ENCODE measurements at regions not wholly inside any gene's neighbourhood (a gene's known extent, or its start where the extent isn't known, plus 50 kb on each side); places are given as distances from the start of the nearest gene placed in this dataset.

DNA sequence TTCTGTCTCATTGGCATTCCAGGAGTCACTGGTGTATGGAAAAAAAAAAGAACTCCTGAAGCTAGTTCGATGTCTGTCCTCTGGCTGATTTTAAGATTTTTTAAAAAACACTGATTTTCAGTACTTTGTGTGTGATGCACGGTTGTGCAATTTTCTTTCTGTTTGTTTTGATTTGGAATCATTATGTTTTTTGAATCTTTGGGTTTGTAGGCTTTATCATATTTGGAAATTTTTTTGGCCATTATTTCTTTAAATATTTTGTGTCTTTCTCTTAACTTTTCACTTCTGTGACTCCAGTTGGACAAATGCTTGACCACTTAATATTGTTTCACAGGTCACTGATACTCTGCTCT is 327.2 kb downstream of the BCKDHB start:
- no peak for TF ChIP-seq EZH2 (IDR thresholded peaks at IDR 0.05; ENCODE audit: borderline replicate concordance, insufficient read depth, low read length, poor library complexity, severe bottlenecking)
- no peak for TF ChIP-seq CTCF (IDR thresholded peaks at IDR 0.05; ENCODE audit: poor library complexity, severe bottlenecking)
- TF ChIP-seq TAF1 (IDR thresholded peaks at IDR 0.05; ENCODE audit: low read depth) = no peak
- TF ChIP-seq EP300 (conservative IDR thresholded peaks at IDR 0.05; ENCODE audit: poor library complexity, severe bottlenecking) = no peak
- no peak for TF ChIP-seq RAD21 (conservative IDR thresholded peaks at IDR 0.05)
- no peak for TF ChIP-seq SMC3 (conservative IDR thresholded peaks at IDR 0.05; ENCODE audit: poor library complexity)
- TF ChIP-seq, protein P1, sequence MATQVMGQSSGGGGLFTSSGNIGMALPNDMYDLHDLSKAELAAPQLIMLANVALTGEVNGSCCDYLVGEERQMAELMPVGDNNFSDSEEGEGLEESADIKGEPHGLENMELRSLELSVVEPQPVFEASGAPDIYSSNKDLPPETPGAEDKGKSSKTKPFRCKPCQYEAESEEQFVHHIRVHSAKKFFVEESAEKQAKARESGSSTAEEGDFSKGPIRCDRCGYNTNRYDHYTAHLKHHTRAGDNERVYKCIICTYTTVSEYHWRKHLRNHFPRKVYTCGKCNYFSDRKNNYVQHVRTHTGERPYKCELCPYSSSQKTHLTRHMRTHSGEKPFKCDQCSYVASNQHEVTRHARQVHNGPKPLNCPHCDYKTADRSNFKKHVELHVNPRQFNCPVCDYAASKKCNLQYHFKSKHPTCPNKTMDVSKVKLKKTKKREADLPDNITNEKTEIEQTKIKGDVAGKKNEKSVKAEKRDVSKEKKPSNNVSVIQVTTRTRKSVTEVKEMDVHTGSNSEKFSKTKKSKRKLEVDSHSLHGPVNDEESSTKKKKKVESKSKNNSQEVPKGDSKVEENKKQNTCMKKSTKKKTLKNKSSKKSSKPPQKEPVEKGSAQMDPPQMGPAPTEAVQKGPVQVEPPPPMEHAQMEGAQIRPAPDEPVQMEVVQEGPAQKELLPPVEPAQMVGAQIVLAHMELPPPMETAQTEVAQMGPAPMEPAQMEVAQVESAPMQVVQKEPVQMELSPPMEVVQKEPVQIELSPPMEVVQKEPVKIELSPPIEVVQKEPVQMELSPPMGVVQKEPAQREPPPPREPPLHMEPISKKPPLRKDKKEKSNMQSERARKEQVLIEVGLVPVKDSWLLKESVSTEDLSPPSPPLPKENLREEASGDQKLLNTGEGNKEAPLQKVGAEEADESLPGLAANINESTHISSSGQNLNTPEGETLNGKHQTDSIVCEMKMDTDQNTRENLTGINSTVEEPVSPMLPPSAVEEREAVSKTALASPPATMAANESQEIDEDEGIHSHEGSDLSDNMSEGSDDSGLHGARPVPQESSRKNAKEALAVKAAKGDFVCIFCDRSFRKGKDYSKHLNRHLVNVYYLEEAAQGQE (IDR thresholded peaks at IDR 0.05; ENCODE audit: borderline replicate concordance) = no peak
- no peak for TF ChIP-seq MXI1 (conservative IDR thresholded peaks at IDR 0.05; ENCODE audit: poor library complexity, severe bottlenecking)

GRCh38 chr6:80433010-80433672 is 326.7 kb downstream of the BCKDHB start:
- no peaks in the 10 kb centered on the region for H3K27me3 ChIP-seq (ENCODE audit: insufficient read depth, low read depth, low read length)
- H2AFZ ChIP-seq (ENCODE audit: low read depth, low read length) = no peak overlapping the region
- no peaks in the 10 kb centered on the region for H3K36me3 ChIP-seq (ENCODE audit: insufficient read depth, low read length)
- no peaks in the 10 kb centered on the region for H3K9me3 ChIP-seq (ENCODE audit: low read length)
- no peaks in the 10 kb centered on the region for H4K20me1 ChIP-seq (ENCODE audit: insufficient read depth)
- H3F3A ChIP-seq (ENCODE audit: insufficient read depth, low read length, poor library complexity, severe bottlenecking) = no peaks in the 10 kb centered on the region
- H3K9me2 ChIP-seq (ENCODE audit: insufficient read depth, low read length) = no peaks in the 10 kb centered on the region
- H3K27ac ChIP-seq (ENCODE audit: low read length) = no peak overlapping the region
- no peak overlapping the region for H3K4me2 ChIP-seq (ENCODE audit: low read length)
- H3K4me3 ChIP-seq (ENCODE audit: low read length) = no peak overlapping the region
- H3K79me2 ChIP-seq (replicated peaks; ENCODE audit: insufficient read depth, low read length) = no peaks in the 10 kb centered on the region
- H3K9ac ChIP-seq (ENCODE audit: low read length) = no peak overlapping the region
- TF ChIP-seq MXI1 (conservative IDR thresholded peaks at IDR 0.05; ENCODE audit: poor library complexity, severe bottlenecking) (no peak), EP300 (conservative IDR thresholded peaks at IDR 0.05; ENCODE audit: poor library complexity, severe bottlenecking) (no peak), SMC3 (conservative IDR thresholded peaks at IDR 0.05; ENCODE audit: poor library complexity) (no peak), EZH2 (IDR thresholded peaks at IDR 0.05; ENCODE audit: borderline replicate concordance, insufficient read depth, low read length, poor library complexity, severe bottlenecking) (no peak), POLR2AphosphoS5 (IDR thresholded peaks at IDR 0.05) (no peak), RAD21 (conservative IDR thresholded peaks at IDR 0.05) (no peak), CTCF (IDR thresholded peaks at IDR 0.05; ENCODE audit: poor library complexity, severe bottlenecking) (no peak), TAF1 (IDR thresholded peaks at IDR 0.05; ENCODE audit: low read depth) (no peak)
- TF ChIP-seq, protein P1 (IDR thresholded peaks at IDR 0.05; ENCODE audit: borderline replicate concordance) = no peak

More for the DNA sequence above, 327.2 kb downstream of the BCKDHB start:
- Histone ChIP-seq H3K79me2 (replicated peaks; ENCODE audit: insufficient read depth, low read length) (no peaks in the 10 kb centered on the region), H3K9me3 (ENCODE audit: low read length) (no peaks in the 10 kb centered on the region), H3K4me3 (ENCODE audit: low read length) (no peak overlapping the region), H3K9ac (ENCODE audit: low read length) (no peak overlapping the region), H2AFZ (ENCODE audit: low read depth, low read length) (no peak overlapping the region), H3K36me3 (ENCODE audit: insufficient read depth, low read length) (no peaks in the 10 kb centered on the region), H3K27me3 (ENCODE audit: insufficient read depth, low read depth, low read length) (no peaks in the 10 kb centered on the region), H3K4me2 (ENCODE audit: low read length) (no peak overlapping the region), H4K20me1 (ENCODE audit: insufficient read depth) (no peaks in the 10 kb centered on the region), H3K27ac (ENCODE audit: low read length) (no peak overlapping the region), H3F3A (ENCODE audit: insufficient read depth, low read length, poor library complexity, severe bottlenecking) (no peaks in the 10 kb centered on the region), H3K9me2 (ENCODE audit: insufficient read depth, low read length) (no peaks in the 10 kb centered on the region)
